ENCODE measurements at regions not wholly inside any gene's neighbourhood (a gene's known extent, or its start where the extent isn't known, plus 50 kb on each side); places are given as distances from the start of the nearest gene placed in this dataset.

DNA sequence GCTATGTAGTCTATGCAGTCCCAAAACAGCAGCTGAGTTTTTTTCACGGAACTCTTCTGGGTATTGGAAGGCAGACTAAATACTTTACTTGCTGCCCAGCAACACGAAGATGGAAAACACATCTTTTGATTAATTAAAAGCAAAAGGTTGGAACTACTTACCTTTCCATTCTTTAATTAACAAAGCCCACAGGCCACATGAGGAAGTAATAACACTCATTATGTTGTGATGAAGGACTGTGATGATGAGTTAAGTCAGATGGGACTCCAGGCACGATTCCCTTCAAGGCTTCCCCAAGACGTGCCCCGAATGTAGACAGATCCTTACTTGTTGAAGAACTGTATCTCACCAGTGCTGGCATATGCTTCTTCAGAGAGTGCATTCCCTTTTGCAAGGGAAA, 129.0 kb downstream of the WIF1 start:
- no peak overlapping the region for H2AFZ ChIP-seq (ENCODE audit: low read depth, low read length)
- in situ Hi-C loops (cut with MboI) = no loop called here
- CTCF ChIA-PET (ENCODE audit: low intra/inter-chr PET ratio) = no interaction called here
- H3K27me3 ChIP-seq (ENCODE audit: control insufficient read depth in 2 of 2, insufficient read depth in 2 of 2, low read length in 2 of 2) = no peaks in the 10 kb centered on the region
- no peak for FAIRE-seq
- no peaks in the 10 kb centered on the region for H3K4me1 ChIP-seq (replicated peaks in 1 of 2; ENCODE audit: control insufficient read depth in 2 of 2, insufficient read depth in 2 of 2, low read length in 2 of 2)
- TF ChIP-seq TOE1 (IDR thresholded peaks at IDR 0.05; ENCODE audit: borderline replicate concordance) = no peak
- no peak for TF ChIP-seq TOE1 (CRISPR knock-in tag; IDR thresholded peaks at IDR 0.05; ENCODE audit: borderline replicate concordance, low read depth)
- TF ChIP-seq, protein P1, sequence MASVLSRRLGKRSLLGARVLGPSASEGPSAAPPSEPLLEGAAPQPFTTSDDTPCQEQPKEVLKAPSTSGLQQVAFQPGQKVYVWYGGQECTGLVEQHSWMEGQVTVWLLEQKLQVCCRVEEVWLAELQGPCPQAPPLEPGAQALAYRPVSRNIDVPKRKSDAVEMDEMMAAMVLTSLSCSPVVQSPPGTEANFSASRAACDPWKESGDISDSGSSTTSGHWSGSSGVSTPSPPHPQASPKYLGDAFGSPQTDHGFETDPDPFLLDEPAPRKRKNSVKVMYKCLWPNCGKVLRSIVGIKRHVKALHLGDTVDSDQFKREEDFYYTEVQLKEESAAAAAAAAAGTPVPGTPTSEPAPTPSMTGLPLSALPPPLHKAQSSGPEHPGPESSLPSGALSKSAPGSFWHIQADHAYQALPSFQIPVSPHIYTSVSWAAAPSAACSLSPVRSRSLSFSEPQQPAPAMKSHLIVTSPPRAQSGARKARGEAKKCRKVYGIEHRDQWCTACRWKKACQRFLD (CRISPR knock-in tag; IDR thresholded peaks at IDR 0.05) = no peak
- TF ChIP-seq MED1 (CRISPR knock-in tag; IDR thresholded peaks at IDR 0.05; ENCODE audit: borderline replicate concordance) = no peak
- no peak for TF ChIP-seq ARID3A (IDR thresholded peaks at IDR 0.05; ENCODE audit: borderline replicate concordance, low read depth, low read length)
- H3K9ac ChIP-seq (ENCODE audit: insufficient read depth in 1 of 2, low read depth in 2 of 2, low read length in 2 of 2) = no peak overlapping the region
- no peaks in the 10 kb centered on the region for H3K9me3 ChIP-seq (replicated peaks; ENCODE audit: control insufficient read depth, insufficient read depth, low read depth, low read length)
- no peak overlapping the region for H3K4me2 ChIP-seq (ENCODE audit: insufficient read depth, low read length)
- no peaks in the 10 kb centered on the region for H4K20me1 ChIP-seq (replicated peaks; ENCODE audit: control insufficient read depth, insufficient read depth, low read length)
- DNase-seq (ENCODE audit: extremely low read depth in 1 of 4, low spot score in 3 of 4) = no peak
- H3K36me3 ChIP-seq (ENCODE audit: control insufficient read depth, insufficient read depth, low read length) = no peaks in the 10 kb centered on the region
- H3K4me3 ChIP-seq = no peak overlapping the region
- POLR2A ChIA-PET = no interaction called here
- no peaks in the 10 kb centered on the region for H3K79me2 ChIP-seq (ENCODE audit: control insufficient read depth, insufficient read depth, low read length)
- no peaks in the 10 kb centered on the region for H3K9me1 ChIP-seq (ENCODE audit: control insufficient read depth, insufficient read depth, low read length)
- H3K27ac ChIP-seq (ENCODE audit: extremely low read depth, low read depth, low read length) = no peak overlapping the region
- intact Hi-C loops (cut with micrococcal nuclease) = no loop called here
- 0% methylated on average over 5 of the region's 5 CpGs for WGBS (ENCODE audit: insufficient coverage, low coverage, missing lambda C conversion rate)
- ATAC-seq = no peak
- no TSS peak for BruUV-seq (replicated peaks)

Data from K562 (cell line).